ENCODE measurements at regions not wholly inside any gene's neighbourhood (a gene's known extent, or its start where the extent isn't known, plus 50 kb on each side); places are given as distances from the start of the nearest gene placed in this dataset.

DNA sequence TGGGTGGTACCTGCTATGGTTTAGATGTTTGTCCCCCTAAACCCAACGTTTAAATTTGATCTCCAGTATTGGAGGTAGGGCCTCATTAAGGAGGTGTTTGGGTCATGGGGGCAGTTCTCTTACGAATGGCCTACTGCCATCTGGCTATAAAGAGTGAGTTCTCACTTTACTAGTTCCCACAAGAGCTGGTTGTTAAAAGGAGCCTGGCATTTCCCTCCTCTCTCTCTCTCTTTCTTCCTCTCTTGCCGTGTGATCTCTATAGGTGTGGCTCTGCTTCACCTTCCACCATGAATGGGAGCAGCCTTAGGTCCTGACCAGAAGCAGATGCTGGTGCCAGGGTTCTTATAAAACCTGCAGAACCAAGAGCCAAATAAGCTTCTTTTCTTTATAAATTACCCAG is 193.2 kb upstream of the CDH6 start:
- TF ChIP-seq, protein P1, sequence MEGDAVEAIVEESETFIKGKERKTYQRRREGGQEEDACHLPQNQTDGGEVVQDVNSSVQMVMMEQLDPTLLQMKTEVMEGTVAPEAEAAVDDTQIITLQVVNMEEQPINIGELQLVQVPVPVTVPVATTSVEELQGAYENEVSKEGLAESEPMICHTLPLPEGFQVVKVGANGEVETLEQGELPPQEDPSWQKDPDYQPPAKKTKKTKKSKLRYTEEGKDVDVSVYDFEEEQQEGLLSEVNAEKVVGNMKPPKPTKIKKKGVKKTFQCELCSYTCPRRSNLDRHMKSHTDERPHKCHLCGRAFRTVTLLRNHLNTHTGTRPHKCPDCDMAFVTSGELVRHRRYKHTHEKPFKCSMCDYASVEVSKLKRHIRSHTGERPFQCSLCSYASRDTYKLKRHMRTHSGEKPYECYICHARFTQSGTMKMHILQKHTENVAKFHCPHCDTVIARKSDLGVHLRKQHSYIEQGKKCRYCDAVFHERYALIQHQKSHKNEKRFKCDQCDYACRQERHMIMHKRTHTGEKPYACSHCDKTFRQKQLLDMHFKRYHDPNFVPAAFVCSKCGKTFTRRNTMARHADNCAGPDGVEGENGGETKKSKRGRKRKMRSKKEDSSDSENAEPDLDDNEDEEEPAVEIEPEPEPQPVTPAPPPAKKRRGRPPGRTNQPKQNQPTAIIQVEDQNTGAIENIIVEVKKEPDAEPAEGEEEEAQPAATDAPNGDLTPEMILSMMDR (IDR thresholded peaks at IDR 0.05; ENCODE audit: extremely low read depth in 1 of 2, insufficient read depth in 1 of 2, low read depth in 1 of 2, low read length in 2 of 2): no peak
- no peak for TF ChIP-seq GATA2 (IDR thresholded peaks at IDR 0.05; ENCODE audit: insufficient read depth, insufficient read length, low read depth, low read length)

Data from endothelial cell of umbilical vein (primary cell).